Skin epidermis (tissue), 12 donors: ENCODE measurements at regions not wholly inside any gene's neighbourhood (a gene's known extent, or its start where the extent isn't known, plus 50 kb on each side); places are given as distances from the start of the nearest gene placed in this dataset.
"Not testable (repeated sequence)": the region's sequence is repeated elsewhere in the genome, so short reads cannot be mapped to it uniquely, and the experiment has no call there.

Experiments
- H3K27ac ChIP-seq, 21 experiments: fragments of 200-600 bp; sonication (generic) in 11 of 21; one replicate each; pipeline ENCODE4 v1.5.0; 2020; ENCODE audit warnings: mild to moderate bottlenecking in 3 of 21, inconsistent platforms in 2 of 21, moderate library complexity in 2 of 21
- H3K4me3 ChIP-seq, 7 experiments: fragments of 200-600 bp; sonication (generic) in 2 of 7; one replicate each; pipeline ENCODE4 v1.5.0; 2020; ENCODE audit warnings: inconsistent platforms in 2 of 7, mild to moderate bottlenecking in 2 of 7, moderate library complexity in 1 of 7

DNA sequence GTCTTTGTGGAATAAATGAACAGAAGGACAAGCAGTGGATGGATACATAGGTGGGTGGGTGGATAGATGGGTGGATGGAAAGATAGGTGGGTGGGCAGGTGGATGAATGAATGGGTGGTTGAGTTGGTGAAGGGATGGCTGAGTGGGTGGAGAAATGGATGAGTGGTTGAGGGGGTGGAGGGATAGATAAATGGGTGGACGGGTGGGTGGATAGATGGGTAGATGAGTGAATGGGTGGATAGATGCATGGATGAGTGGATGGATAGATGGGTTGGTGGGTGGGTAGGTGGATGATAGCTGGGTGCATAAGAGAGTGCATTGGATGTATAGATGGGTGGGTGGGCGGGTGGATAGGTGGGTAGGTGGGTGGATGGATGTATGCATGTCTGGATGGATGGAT lies 63.5 kb downstream of the UNC93B1 start:
- not testable (repeated sequence) for H3K27ac ChIP-seq, H3K4me3 ChIP-seq

DNA sequence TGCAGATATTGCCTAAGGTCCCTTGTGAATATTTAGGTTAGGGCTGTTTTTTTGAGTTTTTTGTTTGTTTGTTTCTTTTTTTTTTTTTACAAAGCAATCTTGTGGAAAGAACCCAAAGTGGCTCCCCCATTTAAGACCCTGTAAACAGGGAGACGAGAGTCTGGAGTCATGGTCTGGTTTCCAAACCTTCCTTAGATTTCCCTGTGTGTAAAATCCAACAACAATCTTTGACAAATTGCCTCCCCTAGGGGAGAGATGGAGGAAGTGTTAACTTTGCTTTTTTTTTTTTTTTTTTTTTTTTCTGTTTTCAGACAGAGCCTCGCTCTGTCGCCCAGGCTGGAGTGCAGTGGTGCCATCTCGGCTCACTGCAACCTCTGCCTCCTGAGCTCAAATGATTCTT lies 64.9 kb downstream of the UNC93B1 start:
- H3K4me3 ChIP-seq, H3K27ac ChIP-seq: not testable (repeated sequence)

DNA sequence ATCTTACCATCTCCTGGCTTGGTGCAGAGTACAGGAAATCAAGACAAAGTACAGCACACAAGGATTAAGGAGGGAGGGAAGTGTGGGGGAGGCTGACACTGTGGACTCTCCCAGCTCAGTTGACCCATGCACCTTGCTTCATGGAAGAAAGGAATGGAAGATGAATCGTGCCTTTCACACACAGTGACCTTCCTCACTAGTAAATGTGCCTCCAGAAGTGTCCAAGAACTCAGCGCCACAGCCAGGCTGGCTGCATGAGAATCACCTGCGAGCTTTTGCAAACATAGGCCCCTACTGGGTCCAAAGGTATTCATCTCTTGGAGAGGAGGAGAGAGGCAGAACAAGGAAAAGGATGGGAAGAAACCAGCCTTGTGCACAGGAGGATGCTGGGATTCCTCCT lies 65.5 kb downstream of the UNC93B1 start:
- not testable (repeated sequence) for H3K4me3 ChIP-seq, H3K27ac ChIP-seq

DNA sequence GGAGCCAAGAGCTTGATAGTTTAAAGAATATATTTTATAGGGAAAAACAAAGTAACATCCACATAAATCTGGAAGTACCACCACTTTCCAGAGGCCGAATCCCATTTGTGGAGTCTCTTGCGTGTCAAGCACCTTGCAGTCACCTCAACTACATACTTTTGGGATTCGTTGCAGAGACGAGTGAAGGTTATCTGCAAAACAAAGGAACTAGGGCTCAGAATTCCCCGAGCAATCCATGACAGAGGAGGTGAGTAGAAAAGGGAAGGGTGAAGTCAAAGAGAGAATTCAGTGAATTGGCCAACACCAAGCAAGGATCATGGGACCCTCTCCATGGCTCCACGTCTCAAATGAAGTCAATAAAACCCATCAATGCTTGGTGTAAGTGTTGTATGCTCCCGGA lies 80.3 kb downstream of the UNC93B1 start:
- not testable (repeated sequence) for H3K4me3 ChIP-seq, H3K27ac ChIP-seq

DNA sequence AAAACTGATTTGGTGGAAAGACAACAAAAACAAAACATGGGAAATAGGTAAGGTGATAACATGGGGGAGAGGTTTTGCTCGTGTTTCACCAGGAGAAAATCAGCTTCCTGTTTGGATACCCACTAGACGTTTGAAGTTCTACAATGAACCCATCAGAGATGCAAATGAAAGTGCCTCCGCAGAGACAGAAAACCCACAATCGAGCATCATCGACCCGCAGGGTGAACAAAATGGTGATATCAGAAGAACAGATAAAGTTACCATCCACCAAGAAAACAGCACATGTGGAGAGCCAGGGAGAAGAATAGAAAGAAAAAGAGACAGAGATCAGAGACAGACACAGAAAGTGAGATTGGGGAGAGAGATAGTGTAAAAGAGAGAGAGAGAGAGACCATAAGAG lies 83.4 kb downstream of the UNC93B1 start:
- not testable (repeated sequence) for H3K4me3 ChIP-seq, H3K27ac ChIP-seq

DNA sequence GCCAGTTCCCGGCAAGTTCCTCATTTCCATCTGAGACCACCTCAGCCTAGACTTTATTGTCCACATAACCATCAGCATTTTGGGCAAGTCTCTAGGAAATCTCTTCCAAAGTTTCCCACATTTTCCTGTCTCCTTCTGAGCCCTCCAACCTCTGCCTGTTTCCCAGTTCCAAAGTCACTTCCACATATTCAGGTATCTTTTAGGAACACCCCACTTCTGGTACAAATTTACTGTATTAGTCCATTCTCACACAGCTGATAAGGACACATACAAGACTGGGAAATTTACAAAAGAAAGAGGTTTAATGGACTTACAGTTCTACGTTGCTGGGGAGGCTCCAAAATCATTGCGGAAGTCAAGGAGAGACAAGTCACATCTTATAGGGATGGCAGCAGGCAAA lies 91.7 kb downstream of the UNC93B1 start:
- not testable (repeated sequence) for H3K4me3 ChIP-seq, H3K27ac ChIP-seq

DNA sequence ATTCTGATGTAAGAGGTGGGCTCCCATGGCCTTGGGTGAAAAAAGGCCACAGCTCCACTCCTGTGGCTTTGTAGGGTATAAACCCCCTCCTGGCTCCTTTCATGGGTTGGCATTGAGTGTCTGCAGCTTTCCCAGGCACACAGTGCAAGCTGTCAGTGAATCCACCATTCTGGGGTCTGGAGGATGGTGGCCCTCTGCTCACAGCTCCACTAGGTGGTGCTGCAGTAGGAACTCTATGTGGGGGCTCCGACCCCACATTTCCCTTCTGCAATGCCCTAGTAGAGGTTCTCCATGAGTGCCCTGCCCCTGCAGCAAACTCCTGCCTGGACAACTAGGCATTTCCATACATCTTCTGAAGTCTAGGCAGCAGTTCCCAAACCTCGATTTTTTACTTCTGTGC lies 92.7 kb downstream of the UNC93B1 start:
- not testable (repeated sequence) for H3K4me3 ChIP-seq, H3K27ac ChIP-seq

DNA sequence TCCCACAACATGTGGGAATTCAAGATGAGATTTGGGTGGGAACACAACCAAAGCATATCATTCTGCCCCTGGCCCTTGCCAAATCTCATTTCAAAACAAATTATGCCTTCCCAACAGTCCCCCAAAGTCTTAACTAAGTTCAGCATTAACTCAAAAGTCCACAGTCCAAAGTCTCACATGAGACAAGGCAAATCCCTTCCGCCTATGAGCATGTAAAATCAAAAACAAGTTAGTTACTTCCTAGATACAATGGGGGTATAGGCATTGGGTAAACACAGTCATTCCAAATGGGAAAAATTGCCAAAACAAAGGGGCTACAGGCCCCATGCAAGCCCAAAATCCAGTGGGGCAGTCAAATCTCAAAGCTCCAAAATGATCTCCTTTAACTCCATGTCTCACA lies 93.1 kb downstream of the UNC93B1 start:
- not testable (repeated sequence) for H3K27ac ChIP-seq, H3K4me3 ChIP-seq

DNA sequence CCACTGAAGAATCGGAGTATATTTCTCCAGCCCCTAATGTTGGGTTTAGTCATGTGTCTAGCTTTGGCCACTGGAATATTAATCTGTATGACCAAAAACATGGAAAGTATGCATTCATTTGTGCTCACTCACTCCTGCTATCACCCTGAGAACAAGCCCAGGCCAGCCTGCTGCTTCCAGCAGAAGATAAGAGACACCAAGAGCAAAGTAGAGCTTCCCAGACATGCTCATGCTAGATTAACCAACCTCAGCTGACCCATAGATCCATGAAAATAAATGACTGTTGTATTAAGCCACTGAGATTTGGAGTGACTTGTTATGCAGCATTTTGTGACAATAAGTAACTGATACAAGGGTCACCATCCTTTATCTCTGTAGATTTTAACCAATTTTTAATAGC lies 96.9 kb downstream of the UNC93B1 start:
- H3K4me3 ChIP-seq, H3K27ac ChIP-seq: not testable (repeated sequence)

DNA sequence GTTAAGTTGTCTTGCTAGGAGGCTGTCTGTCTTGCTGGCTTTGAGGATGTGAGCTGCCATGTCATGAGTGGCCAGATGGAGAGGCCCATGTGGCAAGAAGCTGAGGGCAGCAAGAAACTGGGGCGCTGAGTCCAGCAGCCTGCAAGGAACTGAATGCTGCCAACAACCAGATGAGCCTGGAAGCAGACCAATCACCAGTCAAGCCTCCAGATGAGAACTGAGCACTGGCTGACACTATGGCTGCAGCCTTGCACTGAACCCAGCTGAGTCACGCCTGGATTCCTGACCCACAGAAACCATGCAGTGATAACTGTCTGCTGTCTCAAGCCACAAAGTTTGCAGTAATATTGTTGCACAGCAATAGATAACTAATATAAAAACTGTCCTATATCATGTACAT lies 104.4 kb downstream of the UNC93B1 start:
- H3K4me3 ChIP-seq, H3K27ac ChIP-seq: not testable (repeated sequence)

DNA sequence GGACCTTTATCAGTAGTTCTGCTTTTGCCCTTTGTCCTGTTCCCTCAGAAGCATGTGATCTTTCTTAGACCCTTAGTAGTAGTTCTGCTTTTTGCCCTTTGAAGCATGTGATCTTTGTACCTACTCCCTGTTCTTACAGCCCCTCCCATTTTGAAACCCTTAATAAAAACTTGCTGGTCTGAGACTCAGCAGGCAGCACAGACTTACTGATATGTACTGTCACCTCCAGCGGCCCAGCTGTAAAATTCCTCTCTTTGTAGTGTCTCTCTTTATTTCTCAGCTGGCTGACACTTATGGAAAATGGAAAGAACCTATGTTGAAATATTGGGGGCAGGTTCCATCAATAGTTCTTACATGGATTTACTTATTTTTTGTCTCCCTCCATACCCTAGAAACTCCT lies 110.4 kb downstream of the UNC93B1 start:
- not testable (repeated sequence) for H3K27ac ChIP-seq, H3K4me3 ChIP-seq

DNA sequence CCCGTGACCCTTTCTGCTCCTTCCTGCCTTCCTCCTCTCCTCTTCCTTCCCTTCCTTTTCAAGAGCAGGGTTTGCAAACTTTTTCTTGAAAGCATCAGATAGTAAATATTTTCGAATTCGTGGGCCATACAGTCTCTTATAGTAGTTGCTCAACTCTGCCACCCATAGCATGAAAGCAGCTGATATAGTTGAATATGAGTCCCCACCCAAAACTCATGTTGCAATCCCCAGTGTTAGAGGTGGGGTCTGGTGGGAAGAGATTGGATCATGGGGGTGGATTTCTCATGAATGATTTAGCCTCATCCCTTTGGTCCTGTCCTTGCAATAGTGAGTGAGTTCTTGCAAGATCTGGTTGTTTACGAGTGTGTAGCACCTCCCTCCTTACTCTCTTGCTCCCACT lies 114.3 kb downstream of the UNC93B1 start:
- not testable (repeated sequence) for H3K4me3 ChIP-seq, H3K27ac ChIP-seq

DNA sequence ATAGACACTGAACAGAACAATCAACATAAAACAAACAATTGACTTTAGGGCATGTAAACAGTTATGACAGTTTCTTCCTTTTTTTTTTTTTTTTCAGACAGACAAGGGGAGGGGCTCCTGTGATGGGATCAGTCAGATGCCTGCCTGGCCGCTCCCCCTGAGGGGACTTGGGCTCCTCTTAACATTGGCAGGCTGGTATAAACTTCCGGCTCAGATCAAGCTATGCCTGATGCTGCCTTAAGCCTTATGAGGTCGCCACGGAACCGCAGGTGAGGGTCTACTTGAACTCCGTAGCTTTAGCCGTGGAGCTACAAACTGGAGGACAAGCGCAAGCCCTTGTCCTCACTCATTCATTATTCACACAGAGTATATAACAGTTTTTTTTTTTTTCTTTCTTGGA lies 115.8 kb downstream of the UNC93B1 start:
- H3K27ac ChIP-seq, H3K4me3 ChIP-seq: not testable (repeated sequence)

DNA sequence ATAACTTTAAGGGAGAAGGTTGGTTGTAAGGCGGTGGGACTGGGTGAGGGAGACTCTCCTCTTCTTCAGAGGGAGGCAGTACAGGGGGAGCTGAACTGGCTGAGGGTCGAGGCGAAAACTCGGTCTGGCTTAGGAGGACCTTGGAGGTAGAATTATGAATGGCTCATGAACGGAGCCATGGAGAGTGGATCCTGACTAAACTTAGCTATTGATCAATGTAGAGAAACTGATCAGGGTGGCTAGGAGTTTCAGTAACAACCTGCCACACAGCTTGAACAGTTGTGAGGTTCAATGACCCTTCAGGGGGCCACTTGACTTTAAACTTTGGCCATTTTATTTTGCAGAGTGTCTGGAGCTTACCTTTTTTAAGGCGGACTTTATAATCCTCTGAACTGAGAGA lies 117.2 kb downstream of the UNC93B1 start:
- H3K27ac ChIP-seq, H3K4me3 ChIP-seq: not testable (repeated sequence)

DNA sequence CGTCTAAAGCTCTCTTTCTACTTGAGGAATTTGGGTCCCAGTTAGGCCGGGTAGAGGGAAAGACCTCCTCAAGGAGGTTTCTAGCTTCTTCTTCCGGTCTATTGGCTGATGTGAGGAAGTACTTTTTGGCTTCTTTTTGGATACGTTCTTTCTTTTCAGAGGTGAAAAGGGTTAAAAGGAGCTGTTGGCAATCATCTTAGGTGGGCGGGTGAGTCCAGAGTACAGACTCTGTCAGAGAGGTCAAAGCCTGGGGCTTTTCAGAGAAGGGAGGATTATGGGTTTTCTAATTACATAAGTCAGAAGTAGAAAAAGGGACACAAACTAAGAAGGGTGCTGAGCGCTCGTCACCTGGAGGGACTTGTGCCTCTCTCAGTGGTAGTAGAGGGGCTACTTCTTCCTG lies 117.7 kb downstream of the UNC93B1 start:
- H3K4me3 ChIP-seq, H3K27ac ChIP-seq: not testable (repeated sequence)

DNA sequence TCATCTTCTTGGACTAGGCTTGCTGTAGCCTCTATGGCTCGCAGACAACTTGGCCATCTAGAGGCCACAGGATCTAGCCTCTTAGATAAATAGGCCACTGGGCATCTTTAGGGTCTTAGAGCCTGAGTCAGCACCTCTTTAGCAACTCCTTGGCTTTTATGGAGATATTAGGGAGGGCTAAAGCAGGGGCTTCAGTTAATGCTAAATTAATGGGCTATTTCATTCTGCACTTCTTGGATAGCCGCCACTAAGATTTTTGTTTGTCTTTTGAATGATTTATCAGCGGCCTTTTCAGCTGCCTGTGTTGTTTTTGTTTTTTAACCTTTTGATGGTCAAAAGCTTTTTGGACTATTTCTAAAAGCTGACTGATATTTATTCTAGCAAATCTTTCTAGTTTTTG lies 118.3 kb downstream of the UNC93B1 start:
- peak overlapping the region in 7 of 21 experiments; percentile 22 to 84 (median 65) for H3K27ac ChIP-seq

DNA sequence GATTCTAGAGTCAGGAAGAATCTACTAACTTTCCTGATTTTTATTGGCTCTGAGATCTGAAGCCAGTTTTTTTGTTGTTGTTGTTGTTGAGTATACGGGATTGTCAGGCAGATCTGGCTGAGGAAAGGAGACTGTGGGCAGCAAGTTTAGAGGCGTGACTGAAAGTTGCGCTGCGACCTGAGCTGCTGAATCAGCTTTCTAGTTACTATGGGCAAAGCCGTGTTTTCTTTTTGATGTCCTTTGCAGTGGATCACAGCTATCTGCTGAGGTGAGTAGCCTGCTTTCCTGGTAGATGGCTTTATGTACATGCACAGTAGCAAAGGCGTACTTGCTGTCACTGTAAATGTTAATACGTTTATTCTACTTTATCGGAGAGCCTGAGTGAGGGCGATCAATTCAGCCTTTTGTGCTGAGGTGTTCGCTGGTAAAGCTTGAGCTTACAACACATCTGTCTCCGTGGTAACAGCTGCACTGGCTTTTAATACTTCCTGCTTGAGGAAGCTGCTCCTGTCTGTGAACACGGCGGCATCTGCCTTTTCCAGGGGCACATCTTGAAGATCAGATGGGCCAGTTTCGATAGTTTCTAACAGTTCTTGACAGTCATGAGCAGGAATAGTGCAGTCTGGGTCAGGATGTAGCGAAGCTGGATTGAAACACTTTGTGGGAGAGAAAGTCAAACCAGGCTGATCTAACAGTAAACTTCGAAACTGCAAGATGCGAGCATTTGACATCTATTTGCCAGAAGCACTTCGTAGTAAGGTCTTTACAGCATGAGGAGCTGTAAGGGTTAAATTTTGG lies 118.9 kb downstream of the UNC93B1 start:
- Histone ChIP-seq H3K4me3 (peak overlapping the region in 5 of 7 experiments; percentile 6 to 34 (median 18)), H3K27ac (peak overlapping the region in 15 of 21 experiments; percentile 8 to 84 (median 46))

More for the DNA sequence above, 118.3 kb downstream of the UNC93B1 start:
- H3K4me3 ChIP-seq = peak overlapping the region in 3 of 7 experiments; percentile 18 to 34 (median 32)

DNA sequence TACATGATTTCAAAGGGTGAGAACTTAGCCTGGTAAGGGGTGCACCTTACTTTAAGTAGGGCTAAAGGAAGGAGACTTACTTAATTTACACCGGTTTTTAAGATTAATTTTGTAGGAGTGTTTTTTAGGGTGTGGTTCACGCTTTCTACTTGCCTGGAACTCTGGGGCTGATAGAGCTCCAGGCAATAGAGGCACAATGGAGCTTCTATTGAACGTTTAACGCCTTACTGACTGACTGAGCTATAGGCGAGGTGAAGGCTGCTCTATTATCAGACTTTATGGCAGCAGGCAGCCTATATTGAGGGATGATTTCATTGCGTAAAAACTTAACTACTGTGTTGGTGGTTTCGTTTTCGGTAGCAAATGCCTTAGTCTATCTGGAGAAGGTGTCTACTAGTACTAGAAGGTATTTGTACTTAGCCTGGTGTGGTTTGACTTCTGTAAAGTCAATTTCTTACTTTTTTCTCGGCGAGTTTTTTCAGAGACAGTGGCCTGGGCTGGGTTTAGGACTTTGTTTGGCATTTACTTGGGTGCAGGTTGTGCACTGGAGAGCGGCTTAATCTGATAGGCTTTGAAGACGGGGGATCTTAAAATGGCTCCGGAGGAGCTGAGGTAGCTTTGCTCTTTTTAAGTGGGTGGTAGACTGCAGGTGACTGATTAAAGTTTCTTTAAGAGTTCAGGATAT lies 119.7 kb downstream of the UNC93B1 start:
- H3K27ac ChIP-seq = peak overlapping the region in 15 of 21 experiments; percentile 8 to 84 (median 46)

DNA sequence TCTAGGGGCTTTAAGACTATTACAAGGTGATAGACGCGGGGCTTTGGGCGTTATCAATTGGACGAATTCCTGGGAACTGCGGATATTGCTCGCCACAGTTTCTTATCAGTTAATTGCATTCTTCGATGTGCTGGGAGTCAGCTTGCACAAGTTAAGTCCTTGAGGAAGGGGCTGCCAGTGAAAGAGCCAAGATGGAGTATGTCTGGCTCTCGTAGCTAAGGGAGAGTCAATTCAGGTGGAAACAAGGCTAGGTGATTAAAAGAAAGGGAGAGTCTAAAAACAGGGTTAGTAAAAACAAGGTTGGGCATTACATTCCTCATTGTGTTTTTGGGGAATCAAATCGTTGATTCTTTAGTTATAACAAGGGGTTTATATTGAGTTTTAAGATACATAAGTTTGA lies 121.6 kb downstream of the UNC93B1 start:
- H3K4me3 ChIP-seq, H3K27ac ChIP-seq: not testable (repeated sequence)

More for the DNA sequence above, 119.7 kb downstream of the UNC93B1 start:
- peak overlapping the region in 4 of 7 experiments; percentile 6 to 34 (median 22) for H3K4me3 ChIP-seq

DNA sequence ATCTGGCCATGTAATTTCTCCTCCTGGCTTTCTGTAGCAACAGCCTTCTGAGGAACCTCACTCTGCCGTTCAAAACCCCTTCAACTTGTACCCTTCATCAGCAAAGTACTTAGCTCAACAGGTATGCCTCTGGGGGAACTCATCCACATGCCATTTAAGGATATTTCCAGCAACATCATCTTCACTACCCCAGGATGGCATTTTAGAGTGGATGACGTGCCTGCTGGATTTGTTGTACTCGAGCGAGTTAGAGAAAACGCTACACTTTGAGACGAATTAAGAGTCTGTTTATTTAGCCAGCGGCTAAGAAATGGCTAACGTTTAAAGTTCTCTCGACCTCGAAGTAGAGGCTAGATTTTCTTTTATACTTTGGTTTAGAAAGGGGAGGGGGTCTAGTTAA lies 122.1 kb downstream of the UNC93B1 start:
- not testable (repeated sequence) for H3K27ac ChIP-seq, H3K4me3 ChIP-seq

DNA sequence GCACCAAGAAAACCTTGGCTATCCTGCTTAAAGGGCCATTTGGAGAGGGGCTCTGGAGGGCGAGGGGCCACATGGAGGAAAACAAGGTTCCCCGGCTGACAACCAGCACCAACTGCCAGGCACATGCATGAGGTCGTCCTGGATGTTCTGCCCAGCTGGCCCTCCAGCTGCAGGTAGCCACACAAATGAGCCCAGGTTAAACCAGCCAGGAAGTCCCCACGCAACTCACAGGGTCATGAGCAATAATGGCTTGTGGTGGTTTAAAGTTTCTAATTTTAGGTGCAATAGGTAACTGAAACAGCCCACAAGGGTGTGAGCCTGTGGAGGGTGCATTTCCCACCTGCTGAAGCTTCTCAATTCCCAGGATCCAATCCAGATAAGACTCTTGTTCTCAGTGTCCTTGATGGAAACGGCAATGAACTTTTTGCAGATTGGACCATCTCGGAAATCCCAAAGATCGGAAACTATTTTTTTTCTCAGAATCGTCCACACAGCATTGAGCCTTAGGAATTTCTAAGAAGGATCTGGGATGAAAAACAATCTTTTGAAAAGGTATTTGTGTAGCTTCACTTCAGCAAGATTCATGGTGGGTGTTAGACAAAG lies 123.2 kb downstream of the UNC93B1 start:
- H3K4me3 ChIP-seq, H3K27ac ChIP-seq: not testable (repeated sequence)
